Mesendoderm (in vitro differentiated cells): ENCODE measurements at regions not wholly inside any gene's neighbourhood (a gene's known extent, or its start where the extent isn't known, plus 50 kb on each side); places are given as distances from the start of the nearest gene placed in this dataset.
"Not testable (repeated sequence)": the region's sequence is repeated elsewhere in the genome, so short reads cannot be mapped to it uniquely, and the experiment has no call there.

Source experiments
- DNase-seq: peaks from one replicate; pipeline ENCODE4 v3.0.0; 2013
- H2AK5ac ChIP-seq: 2 replicates; pipeline ENCODE4 v1.6.1; 2013; ENCODE audit warnings: low read length, inconsistent platforms
- H2BK120ac ChIP-seq: 2 replicates; pipeline ENCODE4 v1.6.1; 2013; ENCODE audit warnings: low read depth, mild to moderate bottlenecking, low read length, moderate library complexity, mixed read lengths
- H2BK15ac ChIP-seq: replicated peaks from 2 replicates; pipeline ENCODE4 v1.6.1; 2013; ENCODE audit warnings: low read depth, mild to moderate bottlenecking, moderate library complexity
- H2BK5ac ChIP-seq: 2 replicates; pipeline ENCODE4 v1.6.1; 2013; ENCODE audit warnings: low read length, inconsistent platforms
- H3K18ac ChIP-seq: 2 replicates; pipeline ENCODE4 v1.6.1; 2013; ENCODE audit warnings: mild to moderate bottlenecking, low read length, mixed read lengths
- H3K23ac ChIP-seq: one replicate; pipeline ENCODE4 v1.6.1; 2013; ENCODE audit warnings: low read length
- H3K27ac ChIP-seq: 2 replicates; pipeline ENCODE4 v1.5.1; 2013; ENCODE audit warnings: low read depth, mild to moderate bottlenecking, inconsistent platforms, low read length, moderate library complexity
- H3K27me3 ChIP-seq: 2 replicates; pipeline ENCODE4 v1.6.1; 2013; ENCODE audit warnings: low read length, control low read depth, mild to moderate bottlenecking, inconsistent platforms; ENCODE audit not compliant: insufficient read depth, poor library complexity
- H3K36me3 ChIP-seq: 2 replicates; pipeline ENCODE4 v1.6.1; 2013; ENCODE audit warnings: low read length, inconsistent platforms; ENCODE audit not compliant: control insufficient read depth, insufficient read depth
- H3K4ac ChIP-seq: one replicate; pipeline ENCODE4 v1.6.1; 2013; ENCODE audit warnings: low read depth, mild to moderate bottlenecking, low read length, moderate library complexity
- H3K4me1 ChIP-seq: 2 replicates; pipeline ENCODE4 v1.6.1; 2013; ENCODE audit warnings: low read depth, low read length, inconsistent platforms; ENCODE audit not compliant: control insufficient read depth
- H3K4me2 ChIP-seq: 2 replicates; pipeline ENCODE4 v1.6.1; 2013; ENCODE audit warnings: low read length
- H3K4me3 ChIP-seq: 2 replicates; pipeline ENCODE4 v1.5.1; 2013; ENCODE audit warnings: mild to moderate bottlenecking, low read length
- H3K56ac ChIP-seq: one replicate; pipeline ENCODE4 v1.6.1; 2013; ENCODE audit warnings: low read length
- H3K79me1 ChIP-seq: 2 replicates; pipeline ENCODE4 v1.6.1; 2013; ENCODE audit warnings: low read length, inconsistent platforms
- H3K79me2 ChIP-seq: 2 replicates; pipeline ENCODE4 v1.6.1; 2013; ENCODE audit warnings: mild to moderate bottlenecking, low read length; ENCODE audit not compliant: control insufficient read depth, insufficient read depth
- H3K9ac ChIP-seq: 2 replicates; pipeline ENCODE4 v1.6.1; 2013; ENCODE audit warnings: low read length, inconsistent platforms
- H4K5ac ChIP-seq: one replicate; pipeline ENCODE4 v1.6.1; 2013; ENCODE audit warnings: low read length
- H4K8ac ChIP-seq: one replicate; pipeline ENCODE4 v1.6.1; 2013; ENCODE audit warnings: low read depth, mild to moderate bottlenecking, control low read depth, low read length, moderate library complexity
- WGBS: extraction: QIAGEN DNeasy Blood & Tissue Kit; methylation state at CpG from one replicate; pipeline ENCODE4 v1.1.7; 2013; ENCODE audit warnings: low lambda C conversion rate, missing lambda C conversion rate; ENCODE audit not compliant: insufficient coverage; ENCODE audit errors: extremely low coverage; 5-methylcytosine and 5-hydroxymethylcytosine counted together

DNA sequence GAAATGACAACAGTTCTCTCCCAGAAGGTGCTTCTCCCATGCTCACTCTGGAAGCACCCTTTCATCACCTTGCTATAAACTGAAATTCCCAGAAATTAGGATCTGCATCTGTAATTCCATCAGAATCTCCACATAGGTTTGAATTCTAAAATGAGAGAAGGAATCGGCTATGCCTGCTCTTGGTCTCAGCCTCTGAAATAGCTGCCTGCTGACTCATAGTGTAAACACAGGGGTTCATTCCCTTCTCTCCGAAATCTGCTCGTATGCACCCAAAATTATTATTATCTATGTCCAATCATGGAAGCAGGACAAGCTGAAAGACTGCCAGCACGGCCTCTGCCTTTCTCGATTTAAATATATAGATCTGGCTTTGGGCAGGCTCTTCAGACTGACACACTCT is 74.6 kb upstream of the TAB2 start:
- Histone ChIP-seq H3K79me2 (no peaks in the 10 kb centered on the region), H3K4ac (no peak overlapping the region), H3K23ac (no peak overlapping the region), H4K5ac (no peak overlapping the region), H2AK5ac (no peak overlapping the region), H2BK120ac (no peak overlapping the region), H2BK5ac (no peak overlapping the region), H3K4me2 (no peak overlapping the region), H2BK15ac (no peak overlapping the region), H3K4me1 (no peaks in the 10 kb centered on the region), H3K27ac (no peak overlapping the region), H3K27me3 (no peaks in the 10 kb centered on the region), H4K8ac (no peak overlapping the region), H3K56ac (no peak overlapping the region), H3K36me3 (no peaks in the 10 kb centered on the region), H3K4me3 (no peak overlapping the region), H3K18ac (no peak overlapping the region), H3K79me1 (no peaks in the 10 kb centered on the region), H3K9ac (no peak overlapping the region)
- no peak for DNase-seq
- no CpG with 5 or more reads among the region's 5 CpGs for WGBS

DNA sequence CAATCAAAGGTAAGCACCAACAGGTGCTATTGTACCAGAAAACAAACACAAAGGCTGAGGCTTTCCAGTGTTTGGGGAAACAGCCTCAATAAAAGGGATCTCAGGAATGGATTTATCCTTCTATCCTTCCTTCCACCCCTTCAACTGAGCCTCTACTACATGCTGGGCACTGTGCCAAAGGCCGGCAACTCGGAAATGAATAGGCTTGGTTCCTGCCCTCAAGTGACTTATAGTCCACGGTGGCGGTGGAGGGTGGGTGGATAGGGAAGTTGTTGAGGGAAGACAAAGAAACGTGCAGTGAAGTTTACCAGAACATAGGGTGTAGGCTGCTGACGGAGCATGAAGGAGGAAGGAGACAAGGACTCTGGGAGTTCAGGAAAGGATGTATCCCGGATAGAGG is 73.4 kb upstream of the TAB2 start:
- Histone ChIP-seq H4K8ac (no peak overlapping the region), H2BK5ac (no peak overlapping the region), H4K5ac (no peak overlapping the region), H3K56ac (no peak overlapping the region), H3K4me3 (no peak overlapping the region), H3K23ac (no peak overlapping the region), H2BK120ac (no peak overlapping the region), H2BK15ac (no peak overlapping the region), H3K27me3 (no peaks in the 10 kb centered on the region), H2AK5ac (no peak overlapping the region), H3K36me3 (no peaks in the 10 kb centered on the region), H3K79me1 (no peaks in the 10 kb centered on the region), H3K18ac (no peak overlapping the region), H3K4ac (no peak overlapping the region), H3K4me1 (no peaks in the 10 kb centered on the region), H3K9ac (no peak overlapping the region), H3K79me2 (no peaks in the 10 kb centered on the region), H3K27ac (no peak overlapping the region), H3K4me2 (no peak overlapping the region)
- no CpG with 5 or more reads among the region's 7 CpGs for WGBS
- no peak for DNase-seq

- Histone ChIP-seq H3K4me2 (no peak overlapping the region), H3K27ac (no peak overlapping the region), H2BK5ac (no peak overlapping the region), H3K79me2 (no peaks in the 10 kb centered on the region), H3K9ac (no peak overlapping the region), H3K79me1 (no peaks in the 10 kb centered on the region), H3K36me3 (no peaks in the 10 kb centered on the region), H3K23ac (no peak overlapping the region), H2BK15ac (no peak overlapping the region), H4K8ac (no peak overlapping the region), H3K4me1 (no peaks in the 10 kb centered on the region), H4K5ac (no peak overlapping the region), H3K56ac (no peak overlapping the region), H3K18ac (no peak overlapping the region), H2BK120ac (no peak overlapping the region), H3K4ac (no peak overlapping the region), H3K27me3 (no peaks in the 10 kb centered on the region), H3K4me3 (no peak overlapping the region), H2AK5ac (no peak overlapping the region)
- WGBS, result no CpG with 5 or more reads among the region's 13 CpGs
- DNase-seq, result no peak
Observed at GRCh38 chr6:149246691-149247384, 70.7 kb upstream of the TAB2 start.

GRCh38 chr6:149247385-149247763 is 70.1 kb upstream of the TAB2 start:
- Histone ChIP-seq H2BK120ac (no peak overlapping the region), H3K27me3 (no peaks in the 10 kb centered on the region), H3K9ac (no peak overlapping the region), H3K4ac (no peak overlapping the region), H3K79me2 (no peaks in the 10 kb centered on the region), H3K4me2 (no peak overlapping the region), H3K56ac (no peak overlapping the region), H3K23ac (no peak overlapping the region), H2BK15ac (no peak overlapping the region), H3K79me1 (no peaks in the 10 kb centered on the region), H4K5ac (no peak overlapping the region), H2BK5ac (no peak overlapping the region), H3K4me1 (no peaks in the 10 kb centered on the region), H3K27ac (no peak overlapping the region), H3K18ac (no peak overlapping the region), H3K36me3 (no peaks in the 10 kb centered on the region), H4K8ac (no peak overlapping the region), H3K4me3 (no peak overlapping the region), H2AK5ac (no peak overlapping the region)
- no CpG with 5 or more reads among the region's 6 CpGs for WGBS
- DNase-seq, result no peak

DNA sequence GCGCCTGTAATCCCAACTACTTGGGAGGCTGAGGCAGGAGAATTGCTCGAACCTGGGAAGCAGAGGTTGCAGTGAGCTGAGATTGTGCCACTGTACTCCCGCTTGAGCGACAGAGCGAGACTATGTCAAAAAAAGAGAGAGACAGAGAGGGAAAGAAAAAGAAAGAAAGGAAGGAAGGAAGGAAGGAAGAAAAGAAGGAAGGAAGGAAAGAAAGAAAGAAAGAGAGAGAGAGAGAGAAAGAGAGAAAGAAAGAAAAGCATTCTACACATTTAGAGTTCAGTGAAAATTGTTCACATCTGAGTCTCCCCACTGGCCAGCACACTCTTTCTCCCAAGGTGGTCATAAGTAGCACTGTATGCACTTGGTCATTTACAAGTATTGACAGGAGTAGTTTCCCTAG is 69.2 kb upstream of the TAB2 start:
- not testable (repeated sequence) for H2BK5ac ChIP-seq, H2AK5ac ChIP-seq, H3K79me1 ChIP-seq, H3K27ac ChIP-seq, H4K5ac ChIP-seq, H3K4me3 ChIP-seq, H4K8ac ChIP-seq, H3K79me2 ChIP-seq, H3K4me2 ChIP-seq, H3K4ac ChIP-seq, H3K23ac ChIP-seq, H3K27me3 ChIP-seq, H2BK15ac ChIP-seq, H3K4me1 ChIP-seq, H3K36me3 ChIP-seq, H2BK120ac ChIP-seq, H3K9ac ChIP-seq, H3K18ac ChIP-seq, H3K56ac ChIP-seq, DNase-seq
- WGBS, result no CpG with 5 or more reads among the region's 5 CpGs

GRCh38 chr6:149248693-149249369 is 68.7 kb upstream of the TAB2 start:
- H3K56ac ChIP-seq, result no peak overlapping the region
- H3K36me3 ChIP-seq, result no peaks in the 10 kb centered on the region
- no peak overlapping the region for H3K4me3 ChIP-seq
- H2BK120ac ChIP-seq, result no peak overlapping the region
- H4K5ac ChIP-seq, result no peak overlapping the region
- H2BK15ac ChIP-seq, result no peak overlapping the region
- no peak overlapping the region for H2AK5ac ChIP-seq
- H2BK5ac ChIP-seq, result no peak overlapping the region
- no peaks in the 10 kb centered on the region for H3K79me1 ChIP-seq
- no peak overlapping the region for H4K8ac ChIP-seq
- no peak overlapping the region for H3K18ac ChIP-seq
- H3K4me2 ChIP-seq, result no peak overlapping the region
- H3K4ac ChIP-seq, result no peak overlapping the region
- no peak overlapping the region for H3K9ac ChIP-seq
- no peaks in the 10 kb centered on the region for H3K79me2 ChIP-seq
- no CpG with 5 or more reads among the region's 4 CpGs for WGBS
- no peak overlapping the region for H3K27ac ChIP-seq
- no peak overlapping the region for H3K23ac ChIP-seq
- no peaks in the 10 kb centered on the region for H3K4me1 ChIP-seq
- no peaks in the 10 kb centered on the region for H3K27me3 ChIP-seq
- DNase-seq, result no peak
